ENCODE measurements at regions not wholly inside any gene's neighbourhood (a gene's known extent, or its start where the extent isn't known, plus 50 kb on each side); places are given as distances from the start of the nearest gene placed in this dataset.

DNA sequence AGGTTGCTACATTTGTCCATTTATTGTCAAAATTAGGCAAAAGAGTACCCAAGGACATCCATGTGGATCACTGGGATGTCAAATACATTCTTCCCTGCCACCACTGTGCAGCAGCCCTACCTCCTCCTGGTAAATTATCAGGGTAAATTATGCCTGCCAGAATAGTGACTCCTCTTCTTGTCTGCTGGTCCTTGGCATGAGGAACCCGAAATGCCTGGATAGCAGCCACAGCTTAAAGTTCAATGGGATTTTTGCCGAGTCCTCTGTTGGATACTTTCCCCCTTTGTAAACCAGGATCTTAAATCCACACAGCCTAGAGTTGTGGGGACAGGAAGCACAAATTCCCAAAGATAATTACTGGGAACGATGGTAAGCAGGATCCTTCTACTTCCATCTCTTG lies 173.3 kb downstream of the RFX6 start:
- TF ChIP-seq, protein P1, sequence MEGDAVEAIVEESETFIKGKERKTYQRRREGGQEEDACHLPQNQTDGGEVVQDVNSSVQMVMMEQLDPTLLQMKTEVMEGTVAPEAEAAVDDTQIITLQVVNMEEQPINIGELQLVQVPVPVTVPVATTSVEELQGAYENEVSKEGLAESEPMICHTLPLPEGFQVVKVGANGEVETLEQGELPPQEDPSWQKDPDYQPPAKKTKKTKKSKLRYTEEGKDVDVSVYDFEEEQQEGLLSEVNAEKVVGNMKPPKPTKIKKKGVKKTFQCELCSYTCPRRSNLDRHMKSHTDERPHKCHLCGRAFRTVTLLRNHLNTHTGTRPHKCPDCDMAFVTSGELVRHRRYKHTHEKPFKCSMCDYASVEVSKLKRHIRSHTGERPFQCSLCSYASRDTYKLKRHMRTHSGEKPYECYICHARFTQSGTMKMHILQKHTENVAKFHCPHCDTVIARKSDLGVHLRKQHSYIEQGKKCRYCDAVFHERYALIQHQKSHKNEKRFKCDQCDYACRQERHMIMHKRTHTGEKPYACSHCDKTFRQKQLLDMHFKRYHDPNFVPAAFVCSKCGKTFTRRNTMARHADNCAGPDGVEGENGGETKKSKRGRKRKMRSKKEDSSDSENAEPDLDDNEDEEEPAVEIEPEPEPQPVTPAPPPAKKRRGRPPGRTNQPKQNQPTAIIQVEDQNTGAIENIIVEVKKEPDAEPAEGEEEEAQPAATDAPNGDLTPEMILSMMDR (IDR thresholded peaks at IDR 0.05) = no peak
- TF ChIP-seq POLR2A (IDR thresholded peaks at IDR 0.05) = no peak

Data from heart left ventricle (tissue), 13 donors.